Fibroblast of pulmonary artery (primary cell): ENCODE measurements at regions not wholly inside any gene's neighbourhood (a gene's known extent, or its start where the extent isn't known, plus 50 kb on each side); places are given as distances from the start of the nearest gene placed in this dataset.

Experiments
- DNase-seq: peaks from one replicate; pipeline ENCODE4 v3.0.0-alpha.2; 2010; ENCODE audit warnings: low read depth
- H3K4me3 ChIP-seq: replicated peaks from 2 replicates; pipeline ENCODE4 v1.5.1; 2011; ENCODE audit warnings: low read depth, mild to moderate bottlenecking, control low read depth, low read length, moderate library complexity
- TF ChIP-seq, protein P1 (sequence below): IDR thresholded peaks from 2 replicates; pipeline ENCODE4 v1.5.1; 2011; ENCODE audit warnings: mild to moderate bottlenecking, control low read depth, low read length, inconsistent platforms; ENCODE audit errors: missing control alignments

DNA sequence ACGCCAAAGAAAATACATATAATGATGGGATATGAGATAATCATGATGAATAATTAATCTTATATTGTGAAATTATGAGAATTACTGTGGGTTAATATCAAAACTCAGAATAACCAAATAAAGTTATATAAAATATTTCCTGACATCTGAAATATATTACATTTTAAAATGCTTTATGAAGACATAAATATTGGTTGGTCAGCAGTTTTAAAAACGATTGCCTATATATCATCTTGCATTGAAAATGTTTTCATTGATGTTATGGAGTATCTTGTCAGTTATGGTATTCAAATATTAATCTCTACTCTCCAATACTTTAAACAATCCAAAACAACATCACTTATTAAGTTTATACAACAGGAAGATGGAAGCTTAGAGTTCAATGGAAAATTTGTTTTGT is 228.1 kb upstream of the FERD3L start:
- no peak overlapping the region for H3K4me3 ChIP-seq
- no peak for DNase-seq
- TF ChIP-seq, protein P1, sequence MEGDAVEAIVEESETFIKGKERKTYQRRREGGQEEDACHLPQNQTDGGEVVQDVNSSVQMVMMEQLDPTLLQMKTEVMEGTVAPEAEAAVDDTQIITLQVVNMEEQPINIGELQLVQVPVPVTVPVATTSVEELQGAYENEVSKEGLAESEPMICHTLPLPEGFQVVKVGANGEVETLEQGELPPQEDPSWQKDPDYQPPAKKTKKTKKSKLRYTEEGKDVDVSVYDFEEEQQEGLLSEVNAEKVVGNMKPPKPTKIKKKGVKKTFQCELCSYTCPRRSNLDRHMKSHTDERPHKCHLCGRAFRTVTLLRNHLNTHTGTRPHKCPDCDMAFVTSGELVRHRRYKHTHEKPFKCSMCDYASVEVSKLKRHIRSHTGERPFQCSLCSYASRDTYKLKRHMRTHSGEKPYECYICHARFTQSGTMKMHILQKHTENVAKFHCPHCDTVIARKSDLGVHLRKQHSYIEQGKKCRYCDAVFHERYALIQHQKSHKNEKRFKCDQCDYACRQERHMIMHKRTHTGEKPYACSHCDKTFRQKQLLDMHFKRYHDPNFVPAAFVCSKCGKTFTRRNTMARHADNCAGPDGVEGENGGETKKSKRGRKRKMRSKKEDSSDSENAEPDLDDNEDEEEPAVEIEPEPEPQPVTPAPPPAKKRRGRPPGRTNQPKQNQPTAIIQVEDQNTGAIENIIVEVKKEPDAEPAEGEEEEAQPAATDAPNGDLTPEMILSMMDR: no peak

DNA sequence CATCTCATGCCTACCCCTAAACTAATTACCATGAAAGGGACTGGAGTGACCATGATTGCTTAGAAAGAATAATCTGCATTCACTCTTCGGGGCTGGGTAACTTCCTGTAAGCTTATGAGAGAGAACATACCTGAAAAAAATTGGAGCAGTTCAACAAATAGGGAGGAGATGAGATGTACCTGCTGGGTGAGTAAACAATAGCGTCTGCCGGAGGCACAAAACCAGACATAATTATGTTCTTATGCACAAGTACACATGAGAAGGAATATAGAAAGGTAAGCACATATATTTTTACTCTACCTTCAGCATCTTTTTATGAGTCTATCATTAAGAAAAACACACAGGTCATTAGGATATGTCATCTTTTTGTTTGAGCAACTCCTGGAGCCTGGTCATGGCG is 224.6 kb upstream of the FERD3L start:
- TF ChIP-seq, protein P1: no peak
- no peak for DNase-seq
- H3K4me3 ChIP-seq: no peak overlapping the region

DNA sequence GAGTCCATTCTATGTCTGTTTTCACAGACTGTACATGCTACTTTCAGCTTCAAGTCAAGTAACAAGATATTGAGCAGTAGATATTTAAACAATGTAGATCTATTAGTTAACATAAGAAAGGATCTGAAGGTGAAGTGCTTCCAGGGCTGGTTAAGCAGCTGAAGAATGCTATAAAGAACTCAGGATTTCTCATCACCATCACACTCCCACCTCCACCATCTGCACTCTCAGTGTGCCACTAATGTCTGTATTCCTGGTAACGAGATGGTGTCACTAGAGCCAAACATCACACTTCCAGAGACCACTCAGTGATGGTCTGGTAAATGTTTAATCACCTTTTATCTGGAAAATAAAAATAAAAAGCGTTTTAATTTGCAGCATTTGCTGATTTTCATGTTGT is 224.0 kb upstream of the FERD3L start:
- H3K4me3 ChIP-seq: no peak overlapping the region
- TF ChIP-seq, protein P1: no peak
- DNase-seq: no peak

DNA sequence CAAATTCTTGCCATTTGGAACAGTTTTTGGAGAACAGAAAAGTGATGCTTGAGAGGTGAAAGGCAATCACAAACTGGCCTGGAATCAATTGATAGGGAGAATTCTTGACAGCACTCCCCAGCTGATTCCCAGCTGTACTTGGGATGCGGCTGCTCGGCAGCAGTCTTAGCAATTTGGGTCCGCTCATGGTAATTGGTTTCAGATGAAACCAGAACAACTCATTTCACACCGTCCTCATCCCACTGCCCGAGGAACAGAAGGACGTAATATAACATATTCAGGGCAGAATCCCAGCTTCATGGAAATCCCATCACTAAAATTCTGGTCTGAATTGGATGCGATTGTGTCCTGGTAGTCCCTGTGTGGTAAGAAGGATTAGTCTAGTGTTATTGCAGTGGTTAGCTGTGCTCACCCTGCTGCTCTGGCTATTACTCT is 223.3 kb upstream of the FERD3L start:
- DNase-seq: no peak
- TF ChIP-seq, protein P1: no peak
- H3K4me3 ChIP-seq: peak overlapping the region; percentile 35

DNA sequence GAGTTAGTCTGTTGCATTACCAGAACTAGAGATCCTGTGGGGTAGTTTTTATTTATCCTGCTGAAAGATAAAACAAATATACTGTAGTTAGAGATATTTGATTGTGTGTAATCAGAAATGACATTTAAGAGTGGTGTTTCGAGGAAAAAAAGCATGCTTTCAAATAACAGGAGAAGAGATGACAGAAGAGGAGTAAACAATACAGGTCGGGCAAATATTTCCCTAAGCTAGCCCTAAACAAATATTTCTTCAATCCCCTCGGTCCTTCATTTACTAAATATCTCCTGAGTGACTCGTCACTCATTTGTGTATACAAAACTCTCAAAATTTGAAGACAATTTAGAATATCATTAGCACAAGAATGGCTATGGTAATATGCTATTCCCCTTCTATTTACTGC is 219.7 kb upstream of the FERD3L start:
- no peak for DNase-seq

DNA sequence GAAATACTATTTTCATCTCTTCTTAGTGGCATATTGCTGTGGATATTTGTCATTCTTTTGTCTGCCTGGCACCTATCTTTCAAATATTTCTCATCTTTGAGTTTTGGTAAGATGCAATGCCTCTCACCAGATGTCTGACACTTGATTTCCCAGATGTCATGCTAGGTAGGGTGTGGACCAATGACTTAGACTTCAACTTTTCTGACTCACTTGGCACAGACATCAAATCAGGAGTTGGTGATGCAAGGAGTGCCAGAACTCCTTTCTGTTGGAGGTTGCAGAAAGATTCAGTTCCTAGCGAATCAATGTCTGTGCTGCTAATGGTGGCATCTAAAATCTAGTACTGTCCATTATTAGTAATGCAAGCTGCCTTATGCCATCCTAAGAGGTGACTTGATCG is 216.9 kb upstream of the FERD3L start:
- TF ChIP-seq, protein P1: no peak
- DNase-seq: peak; percentile 38
- H3K4me3 ChIP-seq: no peak overlapping the region

More for the DNA sequence above, 219.7 kb upstream of the FERD3L start:
- no peak overlapping the region for H3K4me3 ChIP-seq
- TF ChIP-seq, protein P1: no peak

DNA sequence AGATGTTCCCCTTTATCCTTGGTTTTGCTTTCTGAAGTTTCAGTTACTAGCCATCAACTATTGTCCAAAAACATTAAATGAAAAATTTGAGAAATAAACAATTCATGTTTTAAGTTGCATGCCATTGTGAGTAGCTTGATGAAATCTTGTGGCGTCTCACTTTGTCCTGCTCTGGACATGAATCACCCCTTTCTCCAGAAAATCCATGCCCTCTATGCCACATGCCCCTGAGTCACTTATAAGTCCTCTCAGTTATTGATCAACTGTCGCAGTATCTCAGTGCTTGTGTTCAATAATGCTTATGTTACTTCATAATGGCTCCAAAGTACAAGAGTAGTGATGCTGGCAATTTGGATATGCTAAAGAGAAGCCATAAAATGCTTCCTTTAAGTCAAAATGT is 208.0 kb upstream of the FERD3L start:
- no peak for DNase-seq
- H3K4me3 ChIP-seq: no peak overlapping the region
- TF ChIP-seq, protein P1: no peak
